Esophagus squamous epithelium (tissue), 5 donors: ENCODE measurements at regions not wholly inside any gene's neighbourhood (a gene's known extent, or its start where the extent isn't known, plus 50 kb on each side); places are given as distances from the start of the nearest gene placed in this dataset.

Experiments used
- DNase-seq: peaks from one replicate; lab custom pipeline; 2025; lab: John Stamatoyannopoulos, UW
- H3K27ac ChIP-seq, 4 donors: fragments of 200-600 bp; sonication (generic); one replicate each; pipeline ENCODE4 v1.5.1; 2016 to 2019; ENCODE audit warnings: mild to moderate bottlenecking in 1 of 4
- H3K27me3 ChIP-seq, 4 donors: fragments of 200-600 bp; sonication (generic); 1 replicate in 3 of 4; 2 replicates in 1 of 4; pipeline versions ENCODE4 v1.5.1 to v1.6.0; 2017 to 2021; ENCODE audit warnings: antibody characterized with exemption in 1 of 4
- H3K36me3 ChIP-seq, 3 donors: fragments of 200-600 bp; sonication (generic); one replicate each; pipeline ENCODE4 v1.5.1; 2016 to 2019
- H3K4me1 ChIP-seq, 3 donors: fragments of 200-600 bp; sonication (generic); one replicate each; pipeline ENCODE4 v1.5.1; 2017 to 2019
- H3K4me3 ChIP-seq, 4 donors: fragments of 200-600 bp; sonication (generic); 1 replicate in 3 of 4; 2 replicates in 1 of 4; pipeline ENCODE4 v1.5.1; 2016 to 2019; ENCODE audit warnings: mild to moderate bottlenecking in 2 of 4, moderate library complexity in 1 of 4
- H3K9me3 ChIP-seq, 3 donors: fragments of 200-600 bp; sonication (generic); one replicate each; pipeline ENCODE4 v1.5.1; 2016 to 2019
- CTCF ChIP-seq, 6 experiments: fragments of 450-650 bp in 4 of 6; fragments of 200-600 bp in 2 of 6; sonication (generic) in 2 of 6; IDR thresholded peaks; one replicate each; pipeline ENCODE4 v1.5.1; 2016 to 2019; ENCODE audit warnings: antibody characterized with exemption in 6 of 6, mild to moderate bottlenecking in 4 of 6, moderate library complexity in 4 of 6
- POLR2A ChIP-seq, 4 donors: fragments of 450-650 bp; IDR thresholded peaks; one replicate each; pipeline ENCODE4 v1.6.1; 2017; ENCODE audit warnings: antibody characterized with exemption in 4 of 4, mild to moderate bottlenecking in 4 of 4, moderate library complexity in 3 of 4
- WGBS, 2 donors: methylation state at CpG; one replicate each; pipeline ENCODE4 v1.1.5; 2018; 5-methylcytosine and 5-hydroxymethylcytosine counted together
- intact Hi-C: fragments of 100-400 bp; cut with DNase I; formaldehyde crosslinking; loops from one replicate; pipeline ENCODE4 v1.15.0; 2022
- donor health status: DM: yes; HTN: yes; CAD: no.

DNA sequence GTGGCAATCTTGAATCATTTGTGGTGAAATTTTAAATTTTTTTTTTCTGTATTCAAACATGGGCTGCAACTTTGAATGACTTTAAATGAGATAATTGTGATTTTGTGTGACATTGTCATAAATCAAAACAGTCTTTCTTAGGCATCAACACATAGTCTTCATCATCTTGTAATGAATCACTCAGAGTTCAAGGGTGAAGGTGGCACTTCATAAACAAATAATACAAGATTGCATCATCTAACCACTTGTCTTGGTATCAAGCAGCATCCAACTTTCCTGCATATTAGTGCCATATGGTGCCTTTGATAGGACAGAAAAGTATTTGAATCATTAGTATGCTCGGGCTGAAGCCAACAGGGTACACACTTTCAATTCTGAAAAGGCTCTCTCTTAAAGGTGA lies 392.4 kb upstream of the GOT2 start:
- no peak for DNase-seq
- H3K4me3 ChIP-seq, result no peak overlapping the region
- H3K9me3 ChIP-seq, result no peaks in the 10 kb centered on the region
- no peak for TF ChIP-seq POLR2A (IDR thresholded peaks at IDR 0.05)
- TF ChIP-seq CTCF (IDR thresholded peaks at IDR 0.05), result no peak
- H3K27me3 ChIP-seq, result no peaks in the 10 kb centered on the region
- H3K27ac ChIP-seq, result no peak overlapping the region
- intact Hi-C loops, result no loop called here
- no peaks in the 10 kb centered on the region for H3K36me3 ChIP-seq
- no peaks in the 10 kb centered on the region for H3K4me1 ChIP-seq
- WGBS, 2 donors, result 35 to 62% methylated on average over 1 of the region's 1 CpG

DNA sequence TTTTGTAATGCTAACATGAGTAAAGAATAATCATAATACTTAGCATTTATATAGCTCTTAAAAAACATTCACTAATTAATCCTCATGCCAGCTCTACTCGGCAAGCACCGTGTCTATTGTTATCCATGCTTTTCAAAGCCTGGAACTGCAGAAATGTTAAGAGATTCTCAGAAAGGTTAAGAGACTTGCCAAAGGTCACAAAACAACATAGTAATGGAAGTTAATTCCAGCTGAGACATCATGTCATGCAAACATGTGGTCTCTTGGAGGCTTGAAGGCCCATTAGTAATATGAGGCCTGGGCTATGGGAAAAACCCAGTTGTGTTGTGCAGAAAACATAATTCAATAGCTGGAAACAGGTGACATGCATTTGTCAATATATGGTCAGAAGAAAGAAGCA lies 389.9 kb upstream of the GOT2 start:
- no peak for DNase-seq
- no peaks in the 10 kb centered on the region for H3K36me3 ChIP-seq
- H3K4me3 ChIP-seq, result no peak overlapping the region
- H3K4me1 ChIP-seq, result no peaks in the 10 kb centered on the region
- no peaks in the 10 kb centered on the region for H3K27me3 ChIP-seq
- intact Hi-C loops, result no loop called here
- 32% methylated on average over 2 of the region's 2 CpGs for WGBS, 2 donors
- TF ChIP-seq CTCF (IDR thresholded peaks at IDR 0.05), result no peak
- TF ChIP-seq POLR2A (IDR thresholded peaks at IDR 0.05), result no peak
- no peak overlapping the region for H3K27ac ChIP-seq
- no peaks in the 10 kb centered on the region for H3K9me3 ChIP-seq

DNA sequence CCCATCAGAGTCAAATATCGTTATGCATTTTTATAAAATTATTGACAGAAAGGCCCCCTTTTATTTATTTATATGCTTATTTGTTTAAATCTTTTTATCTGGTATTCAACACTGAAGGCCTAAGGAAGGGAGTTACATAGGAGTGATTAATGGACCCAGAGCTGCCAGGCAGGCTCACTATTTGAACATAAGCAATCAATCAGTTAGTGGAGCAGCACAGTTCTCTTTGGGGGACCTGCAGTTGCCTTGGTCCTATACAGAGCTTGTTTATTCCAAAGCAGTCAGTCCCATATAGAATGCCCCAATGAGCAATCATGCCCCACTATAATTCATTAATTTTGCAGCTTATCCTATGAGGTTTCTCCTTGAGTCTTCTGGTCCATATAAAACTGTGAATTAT lies 389.4 kb upstream of the GOT2 start:
- Histone ChIP-seq H3K9me3 (no peaks in the 10 kb centered on the region), H3K27ac (no peak overlapping the region), H3K27me3 (no peaks in the 10 kb centered on the region), H3K4me1 (no peaks in the 10 kb centered on the region), H3K36me3 (no peaks in the 10 kb centered on the region), H3K4me3 (no peak overlapping the region)
- no peak for DNase-seq
- intact Hi-C loops, result no loop called here
- no peak for TF ChIP-seq POLR2A (IDR thresholded peaks at IDR 0.05)
- TF ChIP-seq CTCF (IDR thresholded peaks at IDR 0.05), result no peak
- WGBS, 2 donors, result 37 to 54% methylated on average over 1 of the region's 1 CpG

DNA sequence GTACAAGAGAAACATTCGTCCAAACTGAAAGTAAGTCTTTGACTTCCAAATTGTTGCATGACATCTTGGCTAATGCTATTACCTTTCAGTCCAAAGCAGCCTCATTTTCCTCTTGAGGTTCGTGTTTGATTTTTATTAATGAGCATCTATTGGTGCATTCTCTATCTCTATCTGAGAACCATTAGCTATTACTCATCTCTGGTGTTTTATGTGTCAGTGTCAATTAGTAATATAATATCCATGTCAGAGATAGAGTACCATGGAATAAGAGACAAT lies 388.1 kb upstream of the GOT2 start:
- TF ChIP-seq CTCF (IDR thresholded peaks at IDR 0.05) (no peak), POLR2A (IDR thresholded peaks at IDR 0.05) (no peak)
- intact Hi-C loops, result no loop called here

DNA sequence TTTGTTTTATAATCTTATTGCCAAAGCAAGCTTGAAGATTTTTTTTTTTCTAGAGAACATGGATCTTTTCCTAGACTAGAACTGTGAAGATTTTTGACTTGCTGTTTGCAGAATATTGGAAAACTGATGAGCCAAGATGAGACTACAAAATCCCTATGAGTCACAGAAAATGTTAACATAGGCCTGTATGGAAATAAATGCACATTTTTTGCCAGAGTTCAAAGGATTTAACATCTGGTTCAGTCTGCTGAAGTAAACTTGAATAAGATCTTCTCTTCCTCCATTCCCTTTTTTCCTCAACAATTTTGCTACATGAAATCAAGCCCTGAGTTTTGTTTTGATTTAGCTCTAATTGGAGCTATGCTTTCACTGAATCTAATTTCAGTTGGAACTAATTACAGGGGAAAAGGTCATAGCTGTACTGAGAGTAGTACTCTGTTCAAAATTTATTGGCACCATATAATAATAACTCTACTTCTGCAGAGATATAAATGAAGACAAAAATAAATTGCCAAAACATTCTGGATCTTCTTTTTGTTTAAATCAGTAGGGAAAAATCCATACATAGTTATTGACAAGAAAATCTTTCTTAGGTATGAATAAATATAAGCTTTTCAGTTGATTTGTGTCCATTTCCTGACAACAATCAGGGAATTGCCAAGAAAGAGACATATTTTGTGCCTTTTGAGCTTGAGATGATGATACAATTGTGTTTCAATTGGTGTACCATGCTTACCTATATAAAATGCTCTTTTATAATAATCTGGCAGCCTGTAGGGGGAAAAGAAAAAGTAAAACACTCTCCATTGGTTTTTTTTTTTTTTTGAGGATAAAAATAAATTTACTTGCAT lies 387.5 kb upstream of the GOT2 start:
- DNase-seq, result no peak
- Histone ChIP-seq H3K36me3 (no peaks in the 10 kb centered on the region), H3K4me1 (no peaks in the 10 kb centered on the region), H3K27me3 (no peaks in the 10 kb centered on the region), H3K27ac (no peak overlapping the region), H3K4me3 (no peak overlapping the region), H3K9me3 (no peaks in the 10 kb centered on the region)
- intact Hi-C loops, result no loop called here
- TF ChIP-seq CTCF (IDR thresholded peaks at IDR 0.05) (no peak), POLR2A (IDR thresholded peaks at IDR 0.05) (no peak)

More for the DNA sequence above, 388.1 kb upstream of the GOT2 start:
- no peaks in the 10 kb centered on the region for H3K4me1 ChIP-seq
- no peak overlapping the region for H3K27ac ChIP-seq
- no peak overlapping the region for H3K4me3 ChIP-seq
- no peak for DNase-seq
- no peaks in the 10 kb centered on the region for H3K36me3 ChIP-seq
- no peaks in the 10 kb centered on the region for H3K9me3 ChIP-seq
- WGBS, 2 donors, result 24 to 48% methylated on average over 2 of the region's 2 CpGs
- no peaks in the 10 kb centered on the region for H3K27me3 ChIP-seq
